K562 (cell line): ENCODE measurements at regions not wholly inside any gene's neighbourhood (a gene's known extent, or its start where the extent isn't known, plus 50 kb on each side); places are given as distances from the start of the nearest gene placed in this dataset.

Experiments used
- FOXP1 ChIP-seq: sonication (generic); formaldehyde crosslinking; IDR thresholded peaks from 2 replicates; pipeline ENCODE4 v1.8.0; 2022; ENCODE audit warnings: mild to moderate bottlenecking, missing genetic modification reagents
- HMG20A ChIP-seq: fragments of 450-650 bp; formaldehyde crosslinking; conservative IDR thresholded peaks from 2 replicates; pipeline ENCODE4 v1.4.0; 2020; ENCODE audit warnings: mild to moderate bottlenecking, mixed read lengths
- KDM5B ChIP-seq: fragments of 200-600 bp; sonication (generic); IDR thresholded peaks from 2 replicates; pipeline ENCODE4 v1.6.1; 2012; ENCODE audit warnings: low read depth, mild to moderate bottlenecking, moderate library complexity, low read length, control low read depth, inconsistent platforms; ENCODE audit not compliant: insufficient replicate concordance
- LCOR ChIP-seq: sonication (generic); formaldehyde crosslinking; IDR thresholded peaks from 2 replicates; pipeline ENCODE4 v1.8.0; 2022; ENCODE audit warnings: mild to moderate bottlenecking, missing genetic modification reagents
- NCOA1 ChIP-seq: fragments of 450-650 bp; IDR thresholded peaks from 2 replicates; pipeline ENCODE4 v1.6.1; 2016; ENCODE audit warnings: low read depth
- NFIX ChIP-seq: fragments of 250-450 bp; sonication (Bioruptor Pico); IDR thresholded peaks from 2 replicates; pipeline ENCODE4 v1.4.0; 2020; ENCODE audit warnings: low read depth, mild to moderate bottlenecking, moderate library complexity
- NFXL1 ChIP-seq: fragments of 450-650 bp; formaldehyde crosslinking; IDR thresholded peaks from 2 replicates; pipeline ENCODE4 v1.4.0; 2021; ENCODE audit warnings: mild to moderate bottlenecking
- PRMT5 ChIP-seq: sonication (generic); formaldehyde crosslinking; IDR thresholded peaks from 2 replicates; pipeline ENCODE4 v1.5.0; 2020; ENCODE audit warnings: missing genetic modification reagents
- SMAD4 ChIP-seq: fragments of 250-450 bp; sonication (Bioruptor Pico); conservative IDR thresholded peaks from 2 replicates; pipeline ENCODE4 v1.8.0; 2021; ENCODE audit warnings: inconsistent platforms, mild to moderate bottlenecking, moderate library complexity
- SP1 ChIP-seq: sonication (generic); formaldehyde crosslinking; IDR thresholded peaks from 2 replicates; pipeline ENCODE4 v1.8.1; 2022; ENCODE audit warnings: mild to moderate bottlenecking, missing genetic modification reagents
- TEAD2 ChIP-seq: fragments of 450-650 bp; IDR thresholded peaks from 2 replicates; pipeline ENCODE4 v1.6.1; 2016; ENCODE audit warnings: missing genetic modification characterization, control low read depth, missing compliant biosample characterization
- ZBTB1 ChIP-seq: sonication (generic); formaldehyde crosslinking; IDR thresholded peaks from 2 replicates; pipeline ENCODE4 v1.8.1; 2023; ENCODE audit warnings: missing genetic modification reagents, low read depth, mild to moderate bottlenecking, borderline replicate concordance
- ZNF140 ChIP-seq: fragments of 250-450 bp; sonication (Bioruptor Pico); IDR thresholded peaks from 2 replicates; pipeline ENCODE4 v1.8.0; 2021; ENCODE audit warnings: moderate library complexity, mild to moderate bottlenecking, inconsistent platforms
- ZNF282 ChIP-seq: sonication (generic); formaldehyde crosslinking; IDR thresholded peaks from 2 replicates; pipeline ENCODE4 v1.8.1; 2023; ENCODE audit warnings: missing genetic modification reagents
- ZNF764 ChIP-seq: fragments of 250-450 bp; sonication (Bioruptor Pico); IDR thresholded peaks from 2 replicates; pipeline ENCODE4 v1.4.0; 2020; ENCODE audit warnings: low read depth, mild to moderate bottlenecking, moderate library complexity
- TF ChIP-seq, protein P1 (sequence below), 2 experiments: fragments of 450-650 bp in 1 of 2; sonication (generic) in 1 of 2; formaldehyde crosslinking; conservative IDR thresholded peaks; 2 replicates each; pipeline versions ENCODE4 v1.4.0 to v1.8.1; 2020 to 2022; ENCODE audit warnings: mild to moderate bottlenecking in 1 of 2, missing genetic modification reagents in 1 of 2
- TF ChIP-seq, protein P2 (sequence below): sonication (generic); formaldehyde crosslinking; IDR thresholded peaks from 2 replicates; pipeline ENCODE4 v1.8.0; 2022; ENCODE audit warnings: mild to moderate bottlenecking, low read depth, missing genetic modification reagents
- TF ChIP-seq, protein P3 (sequence below): fragments of 450-650 bp; IDR thresholded peaks from 2 replicates; pipeline ENCODE4 v1.6.1; 2016; ENCODE audit warnings: missing biosample characterization, missing genetic modification characterization
- TF ChIP-seq, protein P4 (sequence below): sonication (generic); formaldehyde crosslinking; IDR thresholded peaks from 2 replicates; pipeline ENCODE4 v1.8.0; 2022; ENCODE audit warnings: mild to moderate bottlenecking, missing genetic modification reagents
- TF ChIP-seq, protein P5 (sequence below), 2 experiments: IDR thresholded peaks in 1 of 2; conservative IDR thresholded peaks in 1 of 2; 2 replicates each; pipeline ENCODE4 v1.6.1; 2016; ENCODE audit warnings: low read depth in 2 of 2, mild to moderate bottlenecking in 1 of 2, missing compliant biosample characterization in 1 of 2, missing genetic modification characterization in 1 of 2, moderate library complexity in 1 of 2

DNA sequence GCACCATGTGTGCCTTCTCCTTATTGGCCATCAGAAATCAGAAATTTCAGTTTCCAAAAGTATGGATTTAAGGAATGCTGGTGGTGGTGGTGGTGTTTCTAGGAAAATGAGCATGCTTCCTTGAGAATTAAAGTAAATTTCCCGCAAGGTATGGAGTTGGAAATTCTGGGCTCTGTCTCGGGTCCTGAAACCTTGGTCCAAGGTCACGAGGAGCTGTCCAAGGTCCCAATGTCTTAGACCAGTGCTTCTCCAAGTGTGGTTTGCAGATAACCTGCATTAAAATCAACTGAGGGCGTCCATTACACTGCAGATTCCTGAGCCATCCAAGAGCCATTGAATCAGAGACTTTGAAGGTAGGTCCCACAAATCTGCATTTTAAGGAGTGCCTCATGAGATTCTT lies 210.9 kb upstream of the PKDCC start (continued):
- TF ChIP-seq ZBTB1 = 0 out of 2 replicates have a peak, but pooled peaks have one; percentile 41
- TF ChIP-seq ZNF282 = no peak
- TF ChIP-seq, protein P1, sequence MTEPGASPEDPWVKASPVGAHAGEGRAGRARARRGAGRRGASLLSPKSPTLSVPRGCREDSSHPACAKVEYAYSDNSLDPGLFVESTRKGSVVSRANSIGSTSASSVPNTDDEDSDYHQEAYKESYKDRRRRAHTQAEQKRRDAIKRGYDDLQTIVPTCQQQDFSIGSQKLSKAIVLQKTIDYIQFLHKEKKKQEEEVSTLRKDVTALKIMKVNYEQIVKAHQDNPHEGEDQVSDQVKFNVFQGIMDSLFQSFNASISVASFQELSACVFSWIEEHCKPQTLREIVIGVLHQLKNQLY (CRISPR knock-in tag; conservative IDR thresholded peaks at IDR 0.05) = peak in 1 of 2 experiments; percentile 93; a peak in 1 of 4 replicates
- peak; percentile 70 for TF ChIP-seq SMAD4 (CRISPR knock-in tag)
- TF ChIP-seq, protein P2, sequence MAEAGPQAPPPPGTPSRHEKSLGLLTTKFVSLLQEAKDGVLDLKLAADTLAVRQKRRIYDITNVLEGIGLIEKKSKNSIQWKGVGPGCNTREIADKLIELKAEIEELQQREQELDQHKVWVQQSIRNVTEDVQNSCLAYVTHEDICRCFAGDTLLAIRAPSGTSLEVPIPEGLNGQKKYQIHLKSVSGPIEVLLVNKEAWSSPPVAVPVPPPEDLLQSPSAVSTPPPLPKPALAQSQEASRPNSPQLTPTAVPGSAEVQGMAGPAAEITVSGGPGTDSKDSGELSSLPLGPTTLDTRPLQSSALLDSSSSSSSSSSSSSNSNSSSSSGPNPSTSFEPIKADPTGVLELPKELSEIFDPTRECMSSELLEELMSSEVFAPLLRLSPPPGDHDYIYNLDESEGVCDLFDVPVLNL (CRISPR knock-in tag) = peak; percentile 68; the same call in 1 of the 2 replicates
- peak; percentile 98 for TF ChIP-seq PRMT5 (CRISPR knock-in tag)
- peak; percentile 46; the same call in 1 of the 2 replicates for TF ChIP-seq SP1 (CRISPR knock-in tag)
- no peak for TF ChIP-seq ZNF764 (CRISPR knock-in tag)
- TF ChIP-seq, protein P3, sequence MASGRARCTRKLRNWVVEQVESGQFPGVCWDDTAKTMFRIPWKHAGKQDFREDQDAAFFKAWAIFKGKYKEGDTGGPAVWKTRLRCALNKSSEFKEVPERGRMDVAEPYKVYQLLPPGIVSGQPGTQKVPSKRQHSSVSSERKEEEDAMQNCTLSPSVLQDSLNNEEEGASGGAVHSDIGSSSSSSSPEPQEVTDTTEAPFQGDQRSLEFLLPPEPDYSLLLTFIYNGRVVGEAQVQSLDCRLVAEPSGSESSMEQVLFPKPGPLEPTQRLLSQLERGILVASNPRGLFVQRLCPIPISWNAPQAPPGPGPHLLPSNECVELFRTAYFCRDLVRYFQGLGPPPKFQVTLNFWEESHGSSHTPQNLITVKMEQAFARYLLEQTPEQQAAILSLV (tag) = no peak
- TF ChIP-seq TEAD2 = no peak
- TF ChIP-seq LCOR (CRISPR knock-in tag) = peak; percentile 73; the same call in 1 of the 2 replicates
- TF ChIP-seq NCOA1 = peak; percentile 97
- peak; percentile 71; the same call in 1 of the 2 replicates for TF ChIP-seq FOXP1 (CRISPR knock-in tag)
- TF ChIP-seq ZNF140 = 0 out of 2 replicates have a peak, but pooled peaks have one; percentile 15
- no peak for TF ChIP-seq NFIX (CRISPR knock-in tag)
- TF ChIP-seq, protein P4, sequence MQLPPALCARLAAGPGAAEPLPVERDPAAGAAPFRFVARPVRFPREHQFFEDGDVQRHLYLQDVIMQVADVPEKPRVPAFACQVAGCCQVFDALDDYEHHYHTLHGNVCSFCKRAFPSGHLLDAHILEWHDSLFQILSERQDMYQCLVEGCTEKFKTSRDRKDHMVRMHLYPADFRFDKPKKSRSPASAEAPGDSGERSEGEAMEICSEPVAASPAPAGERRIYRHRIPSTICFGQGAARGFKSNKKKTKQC (CRISPR knock-in tag) = peak; percentile 99
- TF ChIP-seq HMG20A (CRISPR knock-in tag) = no peak
- TF ChIP-seq, protein P5, sequence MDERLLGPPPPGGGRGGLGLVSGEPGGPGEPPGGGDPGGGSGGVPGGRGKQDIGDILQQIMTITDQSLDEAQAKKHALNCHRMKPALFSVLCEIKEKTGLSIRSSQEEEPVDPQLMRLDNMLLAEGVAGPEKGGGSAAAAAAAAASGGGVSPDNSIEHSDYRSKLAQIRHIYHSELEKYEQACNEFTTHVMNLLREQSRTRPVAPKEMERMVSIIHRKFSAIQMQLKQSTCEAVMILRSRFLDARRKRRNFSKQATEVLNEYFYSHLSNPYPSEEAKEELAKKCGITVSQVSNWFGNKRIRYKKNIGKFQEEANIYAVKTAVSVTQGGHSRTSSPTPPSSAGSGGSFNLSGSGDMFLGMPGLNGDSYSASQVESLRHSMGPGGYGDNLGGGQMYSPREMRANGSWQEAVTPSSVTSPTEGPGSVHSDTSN (CRISPR knock-in tag; IDR thresholded peaks at IDR 0.05; ENCODE audit: low read depth) = peak; percentile 49; the same call in 1 of the 2 replicates
- TF ChIP-seq, protein P5 (tag; conservative IDR thresholded peaks at IDR 0.05; ENCODE audit: low read depth) = no peak
- TF ChIP-seq KDM5B = no peak
- no peak for TF ChIP-seq NFXL1 (CRISPR knock-in tag)
